H1 (cell line): ENCODE measurements at regions not wholly inside any gene's neighbourhood (a gene's known extent, or its start where the extent isn't known, plus 50 kb on each side); places are given as distances from the start of the nearest gene placed in this dataset.

Experiments
- CTCF ChIA-PET: fragments of 300-600 bp; sonication (Branson Sonifier 250); formaldehyde crosslinking; loops from one replicate; lab custom pipeline; 2021; ENCODE audit not compliant: partially characterized antibody; lab: Charles Lee
- POLR2A ChIA-PET: fragments of 300-600 bp; sonication (Branson Sonifier 250); formaldehyde crosslinking; loops from one replicate; lab custom pipeline; 2021; ENCODE audit warnings: inconsistent platforms; ENCODE audit not compliant: partially characterized antibody; lab: Charles Lee
- DNase-seq, 2 experiments: peaks; one replicate each; pipeline versions ENCODE4 v3.0.0 to v3.0.0-alpha.2; 2010 to 2022; ENCODE audit warnings: low spot score in 2 of 2, low read depth in 1 of 2, mixed read lengths in 1 of 2
- FAIRE-seq: peaks from 2 replicates; lab custom pipeline; 2011; peaks lifted over from hg19 to GRCh38; lab: Jason Lieb, UNC
- H2AFZ ChIP-seq: 2 replicates; pipeline ENCODE4 v1.8.1; 2012; ENCODE audit warnings: low read length, inconsistent platforms
- H2AK5ac ChIP-seq: 2 replicates; pipeline ENCODE4 v1.6.1; 2013; ENCODE audit warnings: low read depth, low read length
- H2BK120ac ChIP-seq: replicated peaks from 2 replicates; pipeline ENCODE3; 2013; ENCODE audit warnings: low read depth, low read length, inconsistent platforms
- H2BK12ac ChIP-seq: 2 replicates; pipeline ENCODE4 v1.6.1; 2013; ENCODE audit warnings: low read depth, low read length
- H2BK15ac ChIP-seq: 2 replicates; pipeline ENCODE4 v1.6.1; 2013; ENCODE audit warnings: low read length
- H2BK20ac ChIP-seq: 2 replicates; pipeline ENCODE4 v1.6.1; 2013; ENCODE audit warnings: low read length
- H2BK5ac ChIP-seq: 2 replicates; pipeline ENCODE4 v1.6.1; 2013; ENCODE audit warnings: low read depth, low read length
- H3K14ac ChIP-seq: 2 replicates; pipeline ENCODE4 v1.6.1; 2013; ENCODE audit warnings: inconsistent platforms; ENCODE audit not compliant: insufficient read length
- H3K18ac ChIP-seq: 2 replicates; pipeline ENCODE4 v1.6.1; 2013; ENCODE audit warnings: low read length; ENCODE audit errors: extremely low read depth
- H3K23ac ChIP-seq: 2 replicates; pipeline ENCODE4 v1.6.1; 2013; ENCODE audit warnings: inconsistent platforms; ENCODE audit not compliant: insufficient read length
- H3K23me2 ChIP-seq: 2 replicates; pipeline ENCODE4 v1.6.1; 2013; ENCODE audit warnings: low read depth, low read length
- H3K27ac ChIP-seq: 2 replicates; pipeline ENCODE4 v1.6.1; 2011; ENCODE audit warnings: low read depth, low read length, inconsistent platforms
- H3K27me3 ChIP-seq, 4 experiments: replicated peaks in 1 of 4; 1 replicate in 1 of 4; 2 replicates in 3 of 4; pipeline versions ENCODE4 v1.6.1 to v1.8.1; 2011 to 2013; ENCODE audit warnings: low read length in 3 of 4, mild to moderate bottlenecking in 3 of 4, inconsistent platforms in 2 of 4, mixed read lengths in 2 of 4, moderate library complexity in 1 of 4; ENCODE audit not compliant: control insufficient read depth in 3 of 4, insufficient read depth in 3 of 4; ENCODE audit errors: extremely low read depth in 1 of 4
- H3K36me3 ChIP-seq, 4 experiments: 2 replicates each; pipeline versions ENCODE4 v1.6.1 to v1.8.1; 2011 to 2013; ENCODE audit warnings: mild to moderate bottlenecking in 4 of 4, low read length in 3 of 4, moderate library complexity in 2 of 4, control low read depth in 1 of 4, inconsistent platforms in 1 of 4; ENCODE audit not compliant: insufficient read depth in 4 of 4, control insufficient read depth in 2 of 4
- H3K4ac ChIP-seq: replicated peaks from 2 replicates; pipeline ENCODE3; 2013; ENCODE audit warnings: low read length, low read depth, mixed read lengths, inconsistent platforms; ENCODE audit not compliant: insufficient read length
- H3K4me1 ChIP-seq, 4 experiments: replicated peaks in 1 of 4; 1 replicate in 1 of 4; 2 replicates in 3 of 4; pipeline versions ENCODE4 v1.6.1 to v1.8.1; 2011 to 2013; ENCODE audit warnings: low read length in 3 of 4, inconsistent platforms in 2 of 4, mixed read lengths in 1 of 4; ENCODE audit not compliant: insufficient read depth in 4 of 4, control insufficient read depth in 3 of 4
- H3K4me2 ChIP-seq, 2 experiments: 2 replicates each; pipeline versions ENCODE4 v1.6.1 to v1.8.1; 2011 to 2013; ENCODE audit warnings: low read depth in 2 of 2, low read length in 2 of 2, control low read depth in 1 of 2, inconsistent platforms in 1 of 2, mild to moderate bottlenecking in 1 of 2; ENCODE audit not compliant: insufficient read depth in 1 of 2
- H3K4me3 ChIP-seq, 4 experiments: fragments of 200-600, 300-600 bp in 1 of 4; sonication (generic), shearing (Covaris generic), sonication (Bioruptor Twin) in 1 of 4; 2 replicates each; pipeline versions ENCODE4 v1.5.1 to v1.8.1; 2011 to 2016; ENCODE audit warnings: low read length in 4 of 4, low read depth in 3 of 4, control low read depth in 2 of 4, inconsistent platforms in 2 of 4, mild to moderate bottlenecking in 2 of 4, mixed read lengths in 1 of 4, moderate library complexity in 1 of 4; ENCODE audit not compliant: insufficient read depth in 2 of 4; ENCODE audit errors: extremely low read depth in 1 of 4
- H3K56ac ChIP-seq: replicated peaks from 2 replicates; pipeline ENCODE3; 2013; ENCODE audit warnings: low read depth, mild to moderate bottlenecking, mixed read lengths, low read length, inconsistent platforms; ENCODE audit not compliant: insufficient read length
- H3K79me1 ChIP-seq: 2 replicates; pipeline ENCODE4 v1.6.1; 2013; ENCODE audit warnings: low read depth, low read length, control low read depth
- H3K79me2 ChIP-seq, 2 experiments: 2 replicates each; pipeline versions ENCODE4 v1.6.1 to v1.8.1; 2012 to 2013; ENCODE audit warnings: low read length in 2 of 2, mild to moderate bottlenecking in 2 of 2, inconsistent platforms in 1 of 2; ENCODE audit not compliant: insufficient read depth in 2 of 2, control insufficient read depth in 1 of 2
- H3K9ac ChIP-seq, 4 experiments: replicated peaks in 1 of 4; 1 replicate in 1 of 4; 2 replicates in 3 of 4; pipeline versions ENCODE4 v1.6.1 to v1.8.1; 2011 to 2013; ENCODE audit warnings: low read depth in 3 of 4, low read length in 3 of 4, control low read depth in 2 of 4, mild to moderate bottlenecking in 2 of 4, moderate library complexity in 2 of 4, inconsistent platforms in 1 of 4; ENCODE audit errors: extremely low read depth in 1 of 4
- H3K9me3 ChIP-seq, 2 experiments: 2 replicates each; pipeline versions ENCODE4 v1.6.1 to v1.8.1; 2012 to 2013; ENCODE audit warnings: mild to moderate bottlenecking in 2 of 2, moderate library complexity in 2 of 2, control low read depth in 1 of 2, inconsistent platforms in 1 of 2, low read depth in 1 of 2, low read length in 1 of 2, mixed read lengths in 1 of 2; ENCODE audit not compliant: insufficient read depth in 2 of 2
- H4K20me1 ChIP-seq, 2 experiments: replicated peaks in 1 of 2; 2 replicates each; pipeline versions ENCODE3 to v1.8.1; 2011 to 2013; ENCODE audit warnings: inconsistent platforms in 2 of 2, low read length in 2 of 2, mild to moderate bottlenecking in 1 of 2; ENCODE audit not compliant: insufficient read depth in 2 of 2, control insufficient read depth in 1 of 2
- H4K5ac ChIP-seq: 2 replicates; pipeline ENCODE4 v1.6.1; 2013; ENCODE audit warnings: low read length, low read depth, mixed read lengths, inconsistent platforms; ENCODE audit not compliant: insufficient read length
- H4K8ac ChIP-seq: 2 replicates; pipeline ENCODE4 v1.8.0; 2013; ENCODE audit warnings: mild to moderate bottlenecking, moderate library complexity, low read length, inconsistent platforms; ENCODE audit not compliant: insufficient read depth; ENCODE audit errors: extremely low read depth
- H4K91ac ChIP-seq: replicated peaks from 2 replicates; pipeline ENCODE3; 2013; ENCODE audit warnings: low read length, mixed read lengths, inconsistent platforms; ENCODE audit not compliant: insufficient read length
- TCF12 ChIP-seq: IDR thresholded peaks from 2 replicates; pipeline ENCODE4 v1.6.1; 2011; ENCODE audit warnings: low read depth, mild to moderate bottlenecking, low read length
- WGBS, 2 experiments: shearing (Covaris generic) in 1 of 2; methylation state at CpG; one replicate each; pipeline versions ENCODE4 v1.1.6 to v1.1.7; 2013 to 2015; ENCODE audit warnings: low lambda C conversion rate in 2 of 2, mixed read lengths in 2 of 2, inconsistent platforms in 1 of 2, low coverage in 1 of 2, missing lambda C conversion rate in 1 of 2; ENCODE audit not compliant: insufficient replicate concordance in 2 of 2, insufficient coverage in 1 of 2, insufficient read length in 1 of 2; ENCODE audit errors: extremely low coverage in 1 of 2, missing lambda C conversion rate in 1 of 2; 5-methylcytosine and 5-hydroxymethylcytosine counted together

- no peaks in the 10 kb centered on the region for H3K36me3 ChIP-seq
- H3K4me2 ChIP-seq = no peak overlapping the region
- H4K8ac ChIP-seq = no peak overlapping the region
- no peak overlapping the region for H3K27ac ChIP-seq
- no peak overlapping the region for H2BK20ac ChIP-seq
- no peak overlapping the region for H3K18ac ChIP-seq
- no peak overlapping the region for H3K14ac ChIP-seq
- no peak overlapping the region for H4K5ac ChIP-seq
- H4K20me1 ChIP-seq = no peaks in the 10 kb centered on the region
- no peak overlapping the region for H3K9ac ChIP-seq
- H3K56ac ChIP-seq = no peak overlapping the region
- DNase-seq (no peak), FAIRE-seq (no peak)
- H2BK5ac ChIP-seq = no peak overlapping the region
- ChIA-PET POLR2A (interaction anchor here (1.3 kb wide), 1 partner anchor 19 kb away, joined by 4 read pairs; no protein-coding TSS in a partner anchor), CTCF (interaction anchor here (0.9 to 1.0 kb wide), 2 partner anchors 59 to 432 kb away, joined by 3 read pairs; no protein-coding TSS in a partner anchor)
- no peak overlapping the region for H3K4me3 ChIP-seq
- H3K79me2 ChIP-seq = no peaks in the 10 kb centered on the region
- H2BK15ac ChIP-seq = no peak overlapping the region
- peak overlapping the region; percentile 67 for H4K91ac ChIP-seq
- H3K23ac ChIP-seq = no peak overlapping the region
- no peaks in the 10 kb centered on the region for H3K23me2 ChIP-seq
- WGBS, 2 experiments = 87% methylated on average over 4 of the region's 4 CpGs; no CpG with 5 or more reads in 1 of the 2 experiments
- no peaks in the 10 kb centered on the region for H3K9me3 ChIP-seq
- H2BK12ac ChIP-seq = no peak overlapping the region
- no peak overlapping the region for H3K4ac ChIP-seq
- H2BK120ac ChIP-seq = no peak overlapping the region
- no peak overlapping the region for H2AK5ac ChIP-seq
- no peak overlapping the region for H2AFZ ChIP-seq
- H3K79me1 ChIP-seq = no peaks in the 10 kb centered on the region
- peaks cover 0 to 3% (median 0%) of the 10 kb centered on the region in 4 experiments; a peak in 2 of 7 replicates for H3K4me1 ChIP-seq
- no peaks in the 10 kb centered on the region for H3K27me3 ChIP-seq
- TF ChIP-seq TCF12 = no peak
Measured at GRCh38 chr2:147479358-147479757, 365.5 kb upstream of the ACVR2A start.
